HFFc6 (cell line): ENCODE measurements at regions not wholly inside any gene's neighbourhood (a gene's known extent, or its start where the extent isn't known, plus 50 kb on each side); places are given as distances from the start of the nearest gene placed in this dataset.

Experiments
- DNase-seq: peaks from one replicate; pipeline ENCODE4 v3.0.0-alpha.2; 2018
- H3K27ac Mint-ChIP-seq: 2 replicates; pipeline ENCODE4 v1.8.0; 2020; ENCODE audit warnings: mild to moderate bottlenecking, mixed read lengths
- H3K27me3 Mint-ChIP-seq: 2 replicates; pipeline ENCODE4 v1.8.0; 2021; ENCODE audit warnings: mild to moderate bottlenecking, moderate library complexity, mixed read lengths; ENCODE audit not compliant: insufficient read depth
- H3K36me3 Mint-ChIP-seq: 2 replicates; pipeline ENCODE4 v1.8.0; 2021; ENCODE audit warnings: low read depth, mixed read lengths
- H3K4me1 Mint-ChIP-seq: 2 replicates; pipeline ENCODE4 v1.8.0; 2020; ENCODE audit warnings: low read depth, mixed read lengths
- H3K4me3 Mint-ChIP-seq: 2 replicates; pipeline ENCODE4 v1.8.0; 2020; ENCODE audit warnings: mild to moderate bottlenecking, moderate library complexity, mixed read lengths
- H3K9me3 Mint-ChIP-seq: 2 replicates; pipeline ENCODE4 v1.8.0; 2020; ENCODE audit warnings: mild to moderate bottlenecking, mixed read lengths
- CTCF ChIP-seq: fragments of 200-600 bp; sonication (generic); IDR thresholded peaks from 2 replicates; pipeline ENCODE4 v1.5.0; 2021; ENCODE audit warnings: antibody characterized with exemption, mild to moderate bottlenecking

GRCh38 chr11:115598257-115598901, 94.2 kb upstream of the CADM1 start:
- Mint-ChIP-seq H3K36me3 (no peaks in the 10 kb centered on the region), H3K9me3 (peaks cover 53% of the 10 kb centered on the region), H3K4me1 (no peaks in the 10 kb centered on the region), H3K4me3 (no peak overlapping the region), H3K27ac (no peak overlapping the region), H3K27me3 (no peaks in the 10 kb centered on the region)
- DNase-seq = no peak
- no peak for TF ChIP-seq CTCF

- Mint-ChIP-seq H3K36me3 (no peaks in the 10 kb centered on the region), H3K9me3 (peaks cover 55% of the 10 kb centered on the region), H3K4me1 (no peaks in the 10 kb centered on the region), H3K4me3 (no peak overlapping the region), H3K27ac (no peak overlapping the region), H3K27me3 (no peaks in the 10 kb centered on the region)
- TF ChIP-seq CTCF = no peak
- DNase-seq = no peak
Observed at GRCh38 chr11:115591380-115591779, 87.2 kb upstream of the CADM1 start.

- Mint-ChIP-seq H3K27ac (no peak overlapping the region), H3K36me3 (no peaks in the 10 kb centered on the region), H3K27me3 (no peaks in the 10 kb centered on the region), H3K4me1 (no peaks in the 10 kb centered on the region), H3K4me3 (no peak overlapping the region), H3K9me3 (peaks cover 45% of the 10 kb centered on the region)
- no peak for TF ChIP-seq CTCF
- DNase-seq = no peak
Observed at GRCh38 chr11:115590254-115590653, 86.0 kb upstream of the CADM1 start.

GRCh38 chr11:115587718-115588342, 83.6 kb upstream of the CADM1 start:
- no peak for TF ChIP-seq CTCF
- no peaks in the 10 kb centered on the region for H3K4me1 Mint-ChIP-seq
- H3K4me3 Mint-ChIP-seq = no peak overlapping the region
- no peak overlapping the region for H3K27ac Mint-ChIP-seq
- no peaks in the 10 kb centered on the region for H3K27me3 Mint-ChIP-seq
- no peak for DNase-seq
- H3K36me3 Mint-ChIP-seq = no peaks in the 10 kb centered on the region
- peaks cover 28% of the 10 kb centered on the region for H3K9me3 Mint-ChIP-seq

GRCh38 chr11:115585361-115586024, 81.3 kb upstream of the CADM1 start:
- H3K27me3 Mint-ChIP-seq = no peaks in the 10 kb centered on the region
- no peak overlapping the region for H3K4me3 Mint-ChIP-seq
- no peak overlapping the region for H3K27ac Mint-ChIP-seq
- H3K9me3 Mint-ChIP-seq = peaks cover 24% of the 10 kb centered on the region
- H3K36me3 Mint-ChIP-seq = peaks cover 7% of the 10 kb centered on the region
- no peak for DNase-seq
- TF ChIP-seq CTCF = no peak
- no peaks in the 10 kb centered on the region for H3K4me1 Mint-ChIP-seq
